Naive thymus-derived CD4-positive, alpha-beta T cell (primary cell): ENCODE measurements at regions not wholly inside any gene's neighbourhood (a gene's known extent, or its start where the extent isn't known, plus 50 kb on each side); places are given as distances from the start of the nearest gene placed in this dataset.

Experiments
- ATAC-seq: fragments of 150-1000 bp; cut with Tn5 transposase; 2 replicates; pipeline ENCODE4 v1.10.0; 2021; ENCODE audit warnings: mild to moderate bottlenecking, moderate library complexity
- CTCF ChIA-PET: fragments of 350-600 bp; sonication (Branson Sonifier 250); formaldehyde crosslinking; loops from one replicate; lab custom pipeline; 2021; ENCODE audit warnings: antibody characterized with exemption; lab: Charles Lee
- POLR2A ChIA-PET: fragments of 350-600 bp; sonication (Branson Sonifier 250); formaldehyde crosslinking; loops from one replicate; lab custom pipeline; 2021; ENCODE audit warnings: antibody characterized with exemption, inconsistent platforms; lab: Charles Lee
- DNase-seq, 9 donors: peaks; one replicate each; pipeline versions ENCODE4 v3.0.0 to v3.0.0-alpha.2; 2020 to 2022; ENCODE audit warnings: mixed read lengths in 1 of 9
- H3K27ac ChIP-seq: one replicate; pipeline ENCODE4 v1.7.0; 2013; ENCODE audit warnings: mild to moderate bottlenecking, low read depth, low read length, moderate library complexity
- H3K27me3 ChIP-seq, 2 donors: one replicate each; pipeline ENCODE4 v1.7.0; 2013; ENCODE audit warnings: low read length in 2 of 2, mild to moderate bottlenecking in 2 of 2, moderate library complexity in 2 of 2; ENCODE audit not compliant: control insufficient read depth in 2 of 2, insufficient read depth in 2 of 2
- H3K36me3 ChIP-seq, 3 experiments: 1 replicate in 2 of 3; 2 replicates in 1 of 3; pipeline ENCODE4 v1.7.0; 2013; ENCODE audit warnings: low read length in 3 of 3, mild to moderate bottlenecking in 3 of 3, moderate library complexity in 1 of 3; ENCODE audit not compliant: insufficient read depth in 3 of 3, control insufficient read depth in 2 of 3
- H3K4me1 ChIP-seq, 2 donors: one replicate each; pipeline ENCODE4 v1.7.0; 2013; ENCODE audit warnings: low read length in 2 of 2, mild to moderate bottlenecking in 2 of 2, moderate library complexity in 1 of 2; ENCODE audit not compliant: control insufficient read depth in 2 of 2, insufficient read depth in 2 of 2
- H3K4me3 ChIP-seq: 2 replicates; pipeline ENCODE4 v1.7.0; 2013; ENCODE audit warnings: mild to moderate bottlenecking, low read length
- H3K9me3 ChIP-seq, 3 experiments: 1 replicate in 2 of 3; 2 replicates in 1 of 3; pipeline ENCODE4 v1.7.0; 2013; ENCODE audit warnings: low read length in 3 of 3; ENCODE audit not compliant: control insufficient read depth in 2 of 3
- H3K27ac Mint-ChIP-seq, 9 donors: one replicate each; pipeline ENCODE4 v1.8.0; 2020 to 2022; ENCODE audit warnings: mixed read lengths in 9 of 9, mild to moderate bottlenecking in 8 of 9, moderate library complexity in 5 of 9, inconsistent platforms in 2 of 9
- H3K27me3 Mint-ChIP-seq, 5 donors: one replicate each; pipeline ENCODE4 v1.8.0; 2021 to 2022; ENCODE audit warnings: mixed read lengths in 5 of 5, mild to moderate bottlenecking in 1 of 5
- H3K36me3 Mint-ChIP-seq, 5 donors: one replicate each; pipeline ENCODE4 v1.8.0; 2020 to 2022; ENCODE audit warnings: mixed read lengths in 5 of 5, mild to moderate bottlenecking in 3 of 5, inconsistent platforms in 1 of 5
- H3K4me1 Mint-ChIP-seq, 7 donors: one replicate each; pipeline ENCODE4 v1.8.0; 2020 to 2022; ENCODE audit warnings: mixed read lengths in 7 of 7, mild to moderate bottlenecking in 3 of 7, inconsistent platforms in 1 of 7
- H3K4me3 Mint-ChIP-seq, 10 donors: one replicate each; pipeline ENCODE4 v1.8.0; 2020 to 2022; ENCODE audit warnings: mild to moderate bottlenecking in 10 of 10, mixed read lengths in 10 of 10, moderate library complexity in 6 of 10, inconsistent platforms in 2 of 10
- H3K9me3 Mint-ChIP-seq, 11 donors: one replicate each; pipeline ENCODE4 v1.8.0; 2020 to 2022; ENCODE audit warnings: mixed read lengths in 11 of 11, mild to moderate bottlenecking in 4 of 11, inconsistent platforms in 1 of 11, moderate library complexity in 1 of 11
- intact Hi-C, 2 donors: fragments of 100-400 bp; cut with micrococcal nuclease; formaldehyde crosslinking; loops; one replicate each; pipeline ENCODE4 v1.15.1; 2023

- Mint-ChIP-seq H3K27ac (no peak overlapping the region), H3K36me3 (no peaks in the 10 kb centered on the region), H3K4me1 (no peaks in the 10 kb centered on the region), H3K4me3 (no peak overlapping the region), H3K9me3 (peaks cover 2 to 36% (median 13%) of the 10 kb centered on the region in 11 donors), H3K27me3 (no peaks in the 10 kb centered on the region)
- intact Hi-C loops = no loop called here
- DNase-seq (no peak), ATAC-seq (no peak)
- H3K27me3 ChIP-seq = no peaks in the 10 kb centered on the region
- no peak overlapping the region for H3K4me3 ChIP-seq
- H3K9me3 ChIP-seq = peaks cover 0 to under 1% (median 0%) of the 10 kb centered on the region in 3 experiments
- no peaks in the 10 kb centered on the region for H3K4me1 ChIP-seq
- no peak overlapping the region for H3K27ac ChIP-seq
- H3K36me3 ChIP-seq = no peaks in the 10 kb centered on the region
- ChIA-PET POLR2A (no interaction called here), CTCF (no interaction called here)
Observed at GRCh38 chr9:24297931-24298330, 247.8 kb downstream of the IZUMO3 start.

GRCh38 chr9:24296124-24296523 lies 249.6 kb downstream of the IZUMO3 start:
- H3K4me1 ChIP-seq = no peaks in the 10 kb centered on the region
- Mint-ChIP-seq H3K4me3 (no peak overlapping the region), H3K4me1 (no peaks in the 10 kb centered on the region), H3K27me3 (no peaks in the 10 kb centered on the region), H3K9me3 (peaks cover 2 to 42% (median 16%) of the 10 kb centered on the region in 11 donors), H3K27ac (no peak overlapping the region), H3K36me3 (peaks cover 0 to 4% (median 0%) of the 10 kb centered on the region in 5 donors)
- no peaks in the 10 kb centered on the region for H3K36me3 ChIP-seq
- no peaks in the 10 kb centered on the region for H3K9me3 ChIP-seq
- no peak overlapping the region for H3K4me3 ChIP-seq
- H3K27me3 ChIP-seq = no peaks in the 10 kb centered on the region
- ATAC-seq (no peak), DNase-seq (no peak)
- intact Hi-C loops = no loop called here
- ChIA-PET POLR2A (no interaction called here), CTCF (no interaction called here)
- no peak overlapping the region for H3K27ac ChIP-seq

GRCh38 chr9:24293386-24293785 lies 252.3 kb downstream of the IZUMO3 start:
- Mint-ChIP-seq H3K27ac (no peak overlapping the region), H3K4me1 (no peaks in the 10 kb centered on the region), H3K4me3 (no peak overlapping the region), H3K36me3 (peaks cover 0 to 4% (median 0%) of the 10 kb centered on the region in 5 donors), H3K27me3 (no peaks in the 10 kb centered on the region), H3K9me3 (peaks cover 5 to 35% (median 16%) of the 10 kb centered on the region in 11 donors)
- Histone ChIP-seq H3K9me3 (peaks cover 0 to 4% (median 0%) of the 10 kb centered on the region in 3 experiments), H3K27me3 (no peaks in the 10 kb centered on the region), H3K4me1 (no peaks in the 10 kb centered on the region), H3K36me3 (no peaks in the 10 kb centered on the region), H3K27ac (no peak overlapping the region), H3K4me3 (no peak overlapping the region)
- DNase-seq (no peak), ATAC-seq (no peak)
- CTCF ChIA-PET = no interaction called here
- POLR2A ChIA-PET = no interaction called here
- intact Hi-C loops = no loop called here

GRCh38 chr9:24286761-24287160 lies 258.9 kb downstream of the IZUMO3 start:
- Histone ChIP-seq H3K9me3 (peaks cover 0 to 4% (median 0%) of the 10 kb centered on the region in 3 experiments), H3K4me3 (no peak overlapping the region), H3K27ac (no peak overlapping the region), H3K36me3 (no peaks in the 10 kb centered on the region), H3K4me1 (no peaks in the 10 kb centered on the region), H3K27me3 (no peaks in the 10 kb centered on the region)
- intact Hi-C loops = no loop called here
- Mint-ChIP-seq H3K36me3 (no peaks in the 10 kb centered on the region), H3K27me3 (no peaks in the 10 kb centered on the region), H3K4me1 (no peaks in the 10 kb centered on the region), H3K27ac (no peak overlapping the region), H3K9me3 (peaks cover 10 to 39% (median 16%) of the 10 kb centered on the region in 11 donors), H3K4me3 (no peak overlapping the region)
- ChIA-PET CTCF (no interaction called here), POLR2A (no interaction called here)
- ATAC-seq (no peak), DNase-seq (no peak)

GRCh38 chr9:24258626-24259025 lies 287.1 kb downstream of the IZUMO3 start:
- CTCF ChIA-PET = no interaction called here
- Histone ChIP-seq H3K9me3 (peaks cover 0 to 4% (median 0%) of the 10 kb centered on the region in 3 experiments), H3K4me1 (no peaks in the 10 kb centered on the region), H3K36me3 (no peaks in the 10 kb centered on the region), H3K27ac (no peak overlapping the region), H3K27me3 (no peaks in the 10 kb centered on the region), H3K4me3 (no peak overlapping the region)
- H3K4me3 Mint-ChIP-seq = no peak overlapping the region
- H3K36me3 Mint-ChIP-seq = no peaks in the 10 kb centered on the region
- intact Hi-C loops = no loop called here
- no peaks in the 10 kb centered on the region for H3K4me1 Mint-ChIP-seq
- POLR2A ChIA-PET = no interaction called here
- H3K27me3 Mint-ChIP-seq = no peaks in the 10 kb centered on the region
- peaks cover 0 to 21% (median 5%) of the 10 kb centered on the region in 11 donors for H3K9me3 Mint-ChIP-seq
- DNase-seq = no peak
- H3K27ac Mint-ChIP-seq = no peak overlapping the region
- ATAC-seq = no peak

GRCh38 chr9:24257726-24258125 lies 288.0 kb downstream of the IZUMO3 start:
- Mint-ChIP-seq H3K4me1 (no peaks in the 10 kb centered on the region), H3K9me3 (peaks cover 4 to 26% (median 11%) of the 10 kb centered on the region in 11 donors), H3K27ac (no peak overlapping the region), H3K4me3 (no peak overlapping the region), H3K27me3 (no peaks in the 10 kb centered on the region), H3K36me3 (no peaks in the 10 kb centered on the region)
- Histone ChIP-seq H3K4me3 (no peak overlapping the region), H3K9me3 (peaks cover 0 to 8% (median 0%) of the 10 kb centered on the region in 3 experiments), H3K36me3 (no peaks in the 10 kb centered on the region), H3K27me3 (no peaks in the 10 kb centered on the region), H3K4me1 (no peaks in the 10 kb centered on the region), H3K27ac (no peak overlapping the region)
- ChIA-PET CTCF (no interaction called here), POLR2A (interaction anchor here (0.6 kb wide), 1 partner anchor 665 kb away, joined by 3 read pairs; no protein-coding TSS in a partner anchor)
- intact Hi-C loops = no loop called here
- ATAC-seq = no peak
- no peak for DNase-seq

- Mint-ChIP-seq H3K9me3 (peaks cover 0 to 51% (median 21%) of the 10 kb centered on the region in 11 donors), H3K36me3 (no peaks in the 10 kb centered on the region), H3K4me3 (no peak overlapping the region), H3K27ac (no peak overlapping the region), H3K4me1 (no peaks in the 10 kb centered on the region), H3K27me3 (no peaks in the 10 kb centered on the region)
- Histone ChIP-seq H3K27ac (no peak overlapping the region), H3K4me1 (no peaks in the 10 kb centered on the region), H3K9me3 (peaks cover 0 to 8% (median 0%) of the 10 kb centered on the region in 3 experiments), H3K27me3 (no peaks in the 10 kb centered on the region), H3K4me3 (no peak overlapping the region), H3K36me3 (no peaks in the 10 kb centered on the region)
- ChIA-PET CTCF (no interaction called here), POLR2A (no interaction called here)
- DNase-seq (no peak), ATAC-seq (no peak)
- intact Hi-C loops = no loop called here
Observed at GRCh38 chr9:24245988-24246387, 299.7 kb downstream of the IZUMO3 start.
